Stimulated activated CD8-positive, alpha-beta memory T cell treated with anti-CD3 and anti-CD28 coated beads, Interleukin-4, amount 100 ng/mL, for 48 hours (primary cell): ENCODE measurements at regions not wholly inside any gene's neighbourhood (a gene's known extent, or its start where the extent isn't known, plus 50 kb on each side); places are given as distances from the start of the nearest gene placed in this dataset.
"Not testable (repeated sequence)": the region's sequence is repeated elsewhere in the genome, so short reads cannot be mapped to it uniquely, and the experiment has no call there.

Experiments used
- DNase-seq: peaks from one replicate; pipeline ENCODE4 v3.0.0-alpha.2; 2020

GRCh38 chr6:119423996-119424395 lies 74.4 kb upstream of the MAN1A1 start:
- DNase-seq = no peak

GRCh38 chr6:119418084-119418483 lies 68.5 kb upstream of the MAN1A1 start:
- not testable (repeated sequence) for DNase-seq

GRCh38 chr6:119407156-119407555 lies 57.6 kb upstream of the MAN1A1 start:
- no peak for DNase-seq

GRCh38 chr6:119405114-119405513 lies 55.6 kb upstream of the MAN1A1 start:
- not testable (repeated sequence) for DNase-seq
